GM23248 (cell line): ENCODE measurements at regions not wholly inside any gene's neighbourhood (a gene's known extent, or its start where the extent isn't known, plus 50 kb on each side); places are given as distances from the start of the nearest gene placed in this dataset.

Experiments
- EZH2 ChIP-seq: fragments of 200-600 bp; sonication (generic); IDR thresholded peaks from 2 replicates; pipeline ENCODE4 v1.6.1; 2018; ENCODE audit warnings: antibody characterized with exemption, mild to moderate bottlenecking; ENCODE audit not compliant: insufficient read depth, poor library complexity, severe bottlenecking
- EZH2phosphoT487 ChIP-seq: fragments of 200-600 bp; sonication (generic); IDR thresholded peaks from 2 replicates; pipeline ENCODE4 v1.6.1; 2018; ENCODE audit warnings: antibody characterized with exemption, moderate library complexity, mild to moderate bottlenecking, low read depth; ENCODE audit not compliant: insufficient read depth

- no peak for TF ChIP-seq EZH2
- no peak for TF ChIP-seq EZH2phosphoT487
Measured at GRCh38 chr13:75071395-75071794, 410.6 kb downstream of the TBC1D4 start.
